PC-3 (cell line): ENCODE measurements at regions not wholly inside any gene's neighbourhood (a gene's known extent, or its start where the extent isn't known, plus 50 kb on each side); places are given as distances from the start of the nearest gene placed in this dataset.

ENCODE experiments used
- ATAC-seq: fragments of 200-7000 bp; cut with Tn5 transposase; 2 replicates; pipeline ENCODE4 v1.9.1; 2020; ENCODE audit warnings: mild to moderate bottlenecking, moderate library complexity
- BruUV-seq: library from RNA; stranded (reverse); fragments of 400-500 nt; replicated peaks from 2 replicates; lab custom pipeline; 2021; lab: Mats Ljungman, UMichigan
- CTCF ChIA-PET: fragments of 300-600 bp; sonication (Branson Sonifier 250); formaldehyde crosslinking; loops from one replicate; lab custom pipeline; 2022; ENCODE audit warnings: antibody characterized with exemption; lab: Charles Lee
- POLR2A ChIA-PET: fragments of 300-600 bp; sonication (Branson Sonifier 250); formaldehyde crosslinking; loops from one replicate; lab custom pipeline; 2022; ENCODE audit warnings: antibody characterized with exemption; ENCODE audit not compliant: unreplicated experiment; lab: Charles Lee
- DNase-seq: peaks from one replicate; pipeline ENCODE4 v3.0.0-alpha.2; 2015
- H2AFZ ChIP-seq: fragments of 300-600 bp; sonication (generic); 2 replicates; pipeline ENCODE4 v1.6.0; 2016; ENCODE audit warnings: antibody characterized with exemption, low read length
- H3F3A ChIP-seq: fragments of 300-600 bp; sonication (generic); one replicate; pipeline ENCODE4 v1.6.0; 2017; ENCODE audit warnings: antibody characterized with exemption, low read length, control low read depth, mild to moderate bottlenecking; ENCODE audit not compliant: unreplicated experiment
- H3K27ac ChIP-seq: fragments of 300-600 bp; sonication (generic); 2 replicates; pipeline ENCODE4 v1.5.1; 2016; ENCODE audit warnings: mild to moderate bottlenecking, low read length
- H3K27me3 ChIP-seq: fragments of 300-600 bp; sonication (generic); 2 replicates; pipeline ENCODE4 v1.6.1; 2016; ENCODE audit warnings: low read length, mixed read lengths
- H3K36me3 ChIP-seq: fragments of 300-600 bp; sonication (generic); 2 replicates; pipeline ENCODE4 v1.6.1; 2016; ENCODE audit warnings: low read depth, mixed run types, low read length, mixed read lengths
- H3K4me1 ChIP-seq: fragments of 300-600 bp; sonication (generic); 2 replicates; pipeline ENCODE4 v1.5.1; 2016; ENCODE audit warnings: low read length; ENCODE audit not compliant: insufficient read depth
- H3K4me2 ChIP-seq: fragments of 300-600 bp; sonication (generic); 2 replicates; pipeline ENCODE4 v1.6.0; 2016; ENCODE audit warnings: low read length
- H3K4me3 ChIP-seq: fragments of 300-600 bp; sonication (generic); 2 replicates; pipeline ENCODE4 v1.5.1; 2016; ENCODE audit warnings: mild to moderate bottlenecking, low read length, mixed read lengths
- H3K79me2 ChIP-seq: fragments of 300-600 bp; sonication (generic); 2 replicates; pipeline ENCODE4 v1.6.1; 2017; ENCODE audit warnings: low read length, mixed read lengths
- H3K9ac ChIP-seq: fragments of 300-600 bp; sonication (generic); 2 replicates; pipeline ENCODE4 v1.6.0; 2016; ENCODE audit warnings: mild to moderate bottlenecking, low read length
- H3K9me2 ChIP-seq: fragments of 300-600 bp; sonication (generic); replicated peaks from 2 replicates; pipeline ENCODE4 v1.6.1; 2016; ENCODE audit warnings: mixed run types, low read length, mixed read lengths
- H3K9me3 ChIP-seq: fragments of 300-600 bp; sonication (generic); 2 replicates; pipeline ENCODE4 v1.6.1; 2016; ENCODE audit warnings: low read length, mixed read lengths
- H4K20me1 ChIP-seq: fragments of 300-600 bp; sonication (generic); 2 replicates; pipeline ENCODE4 v1.6.1; 2016; ENCODE audit warnings: low read length, mixed read lengths
- EZH2 ChIP-seq: fragments of 300-600 bp; sonication (generic); IDR thresholded peaks from one replicate; pipeline ENCODE4 v1.6.1; 2017; ENCODE audit warnings: antibody characterized with exemption, mild to moderate bottlenecking, low read length; ENCODE audit not compliant: unreplicated experiment
- EZH2phosphoT487 ChIP-seq: fragments of 300-600 bp; sonication (generic); IDR thresholded peaks from 2 replicates; pipeline ENCODE4 v1.6.1; 2018; ENCODE audit warnings: mild to moderate bottlenecking, antibody characterized with exemption, low read length, borderline replicate concordance
- intact Hi-C: fragments of 100-400 bp; cut with micrococcal nuclease; formaldehyde crosslinking; loops from 2 replicates; pipeline ENCODE4 v1.9.0; 2023
- TF ChIP-seq, protein P1 (sequence below): fragments of 300-600 bp; sonication (generic); conservative IDR thresholded peaks from 2 replicates; pipeline ENCODE4 v1.5.1; 2017; ENCODE audit warnings: antibody characterized with exemption, low read depth, mild to moderate bottlenecking, low read length

DNA sequence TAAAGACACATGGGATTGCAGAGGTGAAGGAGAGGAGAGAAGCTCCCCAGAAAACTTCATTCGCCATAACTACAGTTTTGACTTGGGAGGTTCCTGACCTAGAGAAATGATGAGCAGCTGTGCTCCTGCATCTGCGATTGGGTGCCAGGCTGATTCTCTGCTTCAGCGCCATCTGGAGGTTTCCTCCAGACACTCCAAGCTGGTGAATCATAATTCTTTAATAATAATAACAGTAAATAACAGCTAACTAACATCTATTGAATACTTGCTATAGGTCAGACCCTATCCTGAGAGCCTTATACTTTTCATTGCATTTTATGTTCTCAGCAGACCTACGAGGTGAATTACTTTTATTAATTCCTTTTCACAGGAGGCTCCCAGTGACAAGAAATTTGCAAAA, 575.8 kb downstream of the TOX3 start:
- DNase-seq (no peak), ATAC-seq (no peak)
- no peaks in the 10 kb centered on the region for H3K79me2 ChIP-seq
- no peaks in the 10 kb centered on the region for H3K4me1 ChIP-seq
- no TSS peak for BruUV-seq
- ChIA-PET CTCF (no interaction called here), POLR2A (no interaction called here)
- no peak overlapping the region for H3K4me3 ChIP-seq
- no peaks in the 10 kb centered on the region for H3K9me2 ChIP-seq
- H4K20me1 ChIP-seq = no peaks in the 10 kb centered on the region
- H3K4me2 ChIP-seq = no peak overlapping the region
- no peaks in the 10 kb centered on the region for H3K9me3 ChIP-seq
- no peak overlapping the region for H3K27ac ChIP-seq
- no peak overlapping the region for H3K9ac ChIP-seq
- intact Hi-C loops = no loop called here
- H3F3A ChIP-seq = no peaks in the 10 kb centered on the region
- H3K27me3 ChIP-seq = no peaks in the 10 kb centered on the region
- TF ChIP-seq EZH2phosphoT487 (no peak), EZH2 (no peak)
- TF ChIP-seq, protein P1, sequence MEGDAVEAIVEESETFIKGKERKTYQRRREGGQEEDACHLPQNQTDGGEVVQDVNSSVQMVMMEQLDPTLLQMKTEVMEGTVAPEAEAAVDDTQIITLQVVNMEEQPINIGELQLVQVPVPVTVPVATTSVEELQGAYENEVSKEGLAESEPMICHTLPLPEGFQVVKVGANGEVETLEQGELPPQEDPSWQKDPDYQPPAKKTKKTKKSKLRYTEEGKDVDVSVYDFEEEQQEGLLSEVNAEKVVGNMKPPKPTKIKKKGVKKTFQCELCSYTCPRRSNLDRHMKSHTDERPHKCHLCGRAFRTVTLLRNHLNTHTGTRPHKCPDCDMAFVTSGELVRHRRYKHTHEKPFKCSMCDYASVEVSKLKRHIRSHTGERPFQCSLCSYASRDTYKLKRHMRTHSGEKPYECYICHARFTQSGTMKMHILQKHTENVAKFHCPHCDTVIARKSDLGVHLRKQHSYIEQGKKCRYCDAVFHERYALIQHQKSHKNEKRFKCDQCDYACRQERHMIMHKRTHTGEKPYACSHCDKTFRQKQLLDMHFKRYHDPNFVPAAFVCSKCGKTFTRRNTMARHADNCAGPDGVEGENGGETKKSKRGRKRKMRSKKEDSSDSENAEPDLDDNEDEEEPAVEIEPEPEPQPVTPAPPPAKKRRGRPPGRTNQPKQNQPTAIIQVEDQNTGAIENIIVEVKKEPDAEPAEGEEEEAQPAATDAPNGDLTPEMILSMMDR = no peak
- no peaks in the 10 kb centered on the region for H3K36me3 ChIP-seq
- H2AFZ ChIP-seq = no peak overlapping the region

- no peak for DNase-seq
- Histone ChIP-seq H2AFZ (no peak overlapping the region), H3K4me3 (no peak overlapping the region), H3K9me2 (no peaks in the 10 kb centered on the region), H3K4me1 (no peaks in the 10 kb centered on the region), H3K79me2 (no peaks in the 10 kb centered on the region), H3K9ac (no peak overlapping the region), H3K4me2 (no peak overlapping the region), H4K20me1 (no peaks in the 10 kb centered on the region), H3F3A (no peaks in the 10 kb centered on the region), H3K36me3 (no peaks in the 10 kb centered on the region), H3K27ac (no peak overlapping the region), H3K27me3 (no peaks in the 10 kb centered on the region), H3K9me3 (no peaks in the 10 kb centered on the region)
- intact Hi-C loops = no loop called here
- ChIA-PET CTCF (no interaction called here), POLR2A (no interaction called here)
- ATAC-seq = no peak
- no TSS peak for BruUV-seq
- TF ChIP-seq, protein P1 = no peak
- TF ChIP-seq EZH2 (no peak), EZH2phosphoT487 (no peak)
Observed at GRCh38 chr16:51968749-51969148, 578.2 kb downstream of the TOX3 start.

DNA sequence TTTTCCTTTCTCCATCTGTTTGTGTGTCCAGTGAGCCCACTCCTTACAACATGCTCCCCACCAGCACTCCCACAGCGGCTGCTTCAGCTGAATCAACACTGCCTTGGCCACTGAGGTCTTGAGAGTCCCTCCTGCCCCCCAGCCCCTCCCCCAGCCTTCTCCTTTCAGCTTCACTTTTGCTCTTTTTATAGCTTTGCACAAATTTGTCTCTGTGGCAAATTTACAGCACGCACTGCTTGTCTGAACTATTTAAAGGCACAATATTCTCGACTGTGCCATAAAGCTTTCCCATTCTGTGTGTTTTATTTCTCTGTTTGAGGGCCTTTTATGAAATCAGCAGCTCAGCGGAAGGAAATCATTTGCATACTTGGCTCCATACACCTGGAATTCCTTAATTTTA, 579.3 kb downstream of the TOX3 start:
- H3F3A ChIP-seq = no peaks in the 10 kb centered on the region
- intact Hi-C loops = no loop called here
- no peak overlapping the region for H2AFZ ChIP-seq
- H3K27ac ChIP-seq = no peak overlapping the region
- CTCF ChIA-PET = no interaction called here
- H3K9ac ChIP-seq = no peak overlapping the region
- POLR2A ChIA-PET = no interaction called here
- H3K27me3 ChIP-seq = no peaks in the 10 kb centered on the region
- BruUV-seq = no TSS peak
- no peak overlapping the region for H3K4me2 ChIP-seq
- no peaks in the 10 kb centered on the region for H3K36me3 ChIP-seq
- H3K4me3 ChIP-seq = no peak overlapping the region
- DNase-seq (no peak), ATAC-seq (no peak)
- TF ChIP-seq EZH2phosphoT487 (no peak), EZH2 (no peak)
- TF ChIP-seq, protein P1 = no peak
- H3K4me1 ChIP-seq = no peaks in the 10 kb centered on the region
- no peaks in the 10 kb centered on the region for H3K9me2 ChIP-seq
- no peaks in the 10 kb centered on the region for H3K9me3 ChIP-seq
- no peaks in the 10 kb centered on the region for H4K20me1 ChIP-seq
- H3K79me2 ChIP-seq = no peaks in the 10 kb centered on the region
